ENCODE measurements at regions not wholly inside any gene's neighbourhood (a gene's known extent, or its start where the extent isn't known, plus 50 kb on each side); places are given as distances from the start of the nearest gene placed in this dataset.
A peak's percentile ranks its signal among the peaks of the same experiment; 100 is the strongest.
"Not testable (repeated sequence)": the region's sequence is repeated elsewhere in the genome, so short reads cannot be mapped to it uniquely, and the experiment has no call there.

- no peak for DNase-seq
Measured at GRCh38 chr16:35197656-35198055, 1738.2 kb downstream of the TP53TG3F start.

DNA sequence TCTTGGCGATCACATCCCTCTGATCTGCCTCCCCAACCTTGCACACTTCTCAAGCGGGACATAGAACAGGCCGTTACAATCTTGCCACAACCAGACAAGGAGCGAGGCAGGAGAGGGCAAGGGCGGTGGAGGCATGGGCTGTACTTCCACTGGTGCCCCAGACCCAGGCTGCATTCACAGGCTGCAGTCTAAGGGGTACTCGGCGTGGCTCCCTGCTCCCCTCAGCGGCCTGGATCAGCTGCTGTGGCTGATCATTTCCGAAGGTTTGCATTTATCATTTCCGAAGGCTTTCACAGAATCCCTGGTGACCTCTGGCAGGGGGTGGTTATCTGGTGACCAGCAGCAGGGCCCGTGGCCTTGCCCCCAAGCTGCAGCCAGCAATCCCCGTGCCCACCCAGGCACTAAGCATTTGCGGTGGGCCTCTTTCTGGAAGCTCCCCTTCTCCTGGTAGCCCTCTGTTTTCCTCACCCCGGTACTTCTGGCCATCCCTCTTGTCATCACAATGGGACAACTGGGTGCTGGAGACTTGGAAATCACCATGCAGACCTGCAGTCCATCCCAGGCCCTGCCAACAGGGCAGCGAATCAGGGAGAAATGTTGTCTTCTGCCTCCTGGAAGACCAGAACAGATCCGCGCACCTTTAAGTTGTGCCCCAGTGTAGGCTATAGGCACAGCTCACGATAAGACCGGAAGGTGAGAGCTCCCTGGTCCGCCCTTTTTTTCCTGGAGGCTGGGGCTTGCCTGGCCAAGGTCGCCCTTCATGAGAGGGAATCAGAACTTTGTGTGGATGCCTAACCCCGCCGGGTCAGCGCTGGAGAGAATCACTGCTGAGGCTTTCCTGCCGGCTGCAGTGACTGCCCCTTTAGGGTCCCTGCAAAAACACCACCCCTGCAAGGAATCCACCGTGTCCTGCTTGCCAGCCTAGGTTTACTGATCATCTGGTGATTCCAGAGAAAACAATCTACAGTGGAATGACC lies 1739.1 kb downstream of the TP53TG3F start:
- DNase-seq, result no peak

GRCh38 chr16:35200662-35201061 lies 1741.2 kb downstream of the TP53TG3F start:
- no peak for DNase-seq

- DNase-seq, result no peak
Measured at GRCh38 chr16:35201151-35201550, 1741.7 kb downstream of the TP53TG3F start.

DNA sequence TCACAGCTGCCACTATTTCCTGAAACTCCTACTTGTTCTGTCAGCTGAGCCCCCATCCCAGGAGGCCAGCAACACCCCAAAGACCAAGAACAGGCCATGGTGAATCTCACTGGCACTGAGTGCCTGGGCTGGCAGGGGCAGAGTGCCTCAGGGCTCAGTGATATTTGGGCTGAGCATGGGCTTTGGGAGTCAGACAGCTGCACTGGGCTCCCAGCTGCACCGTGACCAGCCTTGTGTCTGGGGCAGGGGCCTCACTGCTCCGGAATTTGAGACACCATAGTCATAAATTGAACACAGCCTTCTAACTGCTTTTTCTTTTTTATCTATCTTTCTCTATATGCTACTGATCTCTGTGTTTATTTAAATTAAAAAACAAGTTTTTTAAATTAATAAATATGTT lies 1744.2 kb downstream of the TP53TG3F start:
- no peak for DNase-seq

DNA sequence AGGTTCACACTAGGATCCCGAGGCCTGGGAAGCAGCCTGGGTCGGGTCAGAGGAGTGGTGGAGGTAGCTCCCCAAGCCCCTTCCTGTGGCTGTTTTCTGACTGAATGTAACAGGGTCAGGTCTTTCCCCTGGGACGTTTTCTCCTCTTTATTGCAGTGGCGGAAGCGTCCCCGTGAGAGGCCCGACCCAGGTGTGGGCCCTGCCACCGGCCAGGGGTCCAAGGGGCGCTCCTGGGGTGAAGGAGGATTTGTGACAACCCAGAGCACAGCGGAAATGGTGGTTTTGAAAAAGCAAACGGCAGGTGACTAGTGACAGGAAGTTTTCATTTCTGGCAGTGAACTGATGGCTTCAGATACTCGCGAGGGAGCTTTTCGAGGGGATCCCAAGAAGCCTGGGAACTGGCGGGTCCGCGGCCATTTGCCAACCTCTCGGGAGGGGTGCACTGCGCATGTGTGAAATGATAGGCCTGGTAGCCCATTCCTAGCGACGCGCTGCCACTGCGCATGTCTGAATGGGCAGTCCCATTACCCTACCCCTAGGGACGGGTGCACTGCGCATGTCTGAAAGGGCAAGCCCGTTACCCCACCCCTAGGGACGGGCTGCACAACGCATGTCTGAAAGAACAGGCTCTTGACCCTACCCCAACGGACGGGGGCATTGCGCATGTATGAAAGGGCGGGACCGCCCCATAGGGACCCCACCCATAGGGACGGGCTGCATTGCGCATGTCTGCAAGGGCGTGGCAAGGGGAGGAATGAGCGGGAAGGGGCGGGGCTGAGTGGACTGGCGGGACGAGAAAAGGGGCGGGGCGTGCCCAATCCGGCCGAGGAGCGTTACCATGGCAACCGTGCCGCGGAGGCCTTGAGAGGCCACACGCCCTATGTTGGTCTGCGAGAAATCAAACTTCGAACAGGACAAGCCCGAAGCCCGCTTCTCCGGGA lies 1747.9 kb downstream of the TP53TG3F start:
- DNase-seq, result peak in 1 of 2 experiments; percentile 1

GRCh38 chr16:35208001-35208935 lies 1748.9 kb downstream of the TP53TG3F start:
- no peak for DNase-seq

DNA sequence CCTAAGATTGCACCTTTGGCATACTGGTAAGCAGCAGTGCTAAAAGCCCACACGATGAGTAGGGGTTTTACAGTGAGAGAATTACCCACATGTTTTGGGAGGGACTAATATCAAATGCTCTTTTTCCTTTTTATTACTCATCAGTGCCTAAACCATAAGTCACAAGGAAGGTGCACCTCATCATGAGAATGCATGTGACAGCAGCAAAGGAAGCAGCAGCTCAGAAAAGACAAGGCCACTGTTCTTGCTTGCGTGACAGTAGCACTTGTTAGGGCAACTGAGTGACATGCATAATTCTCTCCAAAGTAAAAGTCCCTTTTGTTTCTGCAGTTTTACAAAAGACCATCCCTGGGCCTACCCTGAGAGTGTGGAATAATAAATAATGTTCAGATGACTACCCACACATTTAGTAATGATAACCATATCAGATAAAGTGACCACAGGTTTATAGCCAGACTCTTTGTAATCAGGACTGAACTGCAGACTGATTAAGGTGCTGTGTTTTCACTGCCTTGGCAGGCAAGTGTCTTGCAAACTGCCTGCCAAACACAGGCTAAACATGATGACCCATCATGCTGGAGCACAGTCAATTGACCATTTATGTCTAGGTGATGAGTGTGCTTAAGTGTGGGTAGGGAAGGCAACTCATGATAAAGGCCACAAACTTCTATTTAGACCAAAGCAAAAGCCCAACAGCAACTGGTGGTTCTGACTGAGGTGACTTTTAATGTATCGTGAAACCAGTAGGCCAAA lies 1751.4 kb downstream of the TP53TG3F start:
- DNase-seq, result no peak

DNA sequence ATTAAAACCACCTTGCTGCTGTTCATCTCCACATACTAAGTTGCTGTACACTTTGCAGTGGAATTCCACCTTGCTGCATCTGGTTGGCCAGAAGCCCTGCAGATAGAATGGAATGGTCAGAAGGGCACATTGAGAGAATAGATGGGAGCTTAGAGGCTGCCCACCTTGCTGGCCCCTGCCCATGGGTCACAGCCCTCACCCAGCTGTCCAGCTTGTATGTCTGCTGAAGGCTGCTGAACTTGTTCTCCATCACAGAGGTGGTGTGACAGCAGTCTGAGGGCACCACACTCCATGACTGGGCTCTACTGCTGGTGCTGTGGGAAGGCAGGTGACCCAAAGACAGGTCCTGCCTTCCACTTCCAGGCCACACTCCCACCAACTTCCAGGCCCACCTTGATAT lies 1755.4 kb downstream of the TP53TG3F start:
- DNase-seq, result no peak

DNA sequence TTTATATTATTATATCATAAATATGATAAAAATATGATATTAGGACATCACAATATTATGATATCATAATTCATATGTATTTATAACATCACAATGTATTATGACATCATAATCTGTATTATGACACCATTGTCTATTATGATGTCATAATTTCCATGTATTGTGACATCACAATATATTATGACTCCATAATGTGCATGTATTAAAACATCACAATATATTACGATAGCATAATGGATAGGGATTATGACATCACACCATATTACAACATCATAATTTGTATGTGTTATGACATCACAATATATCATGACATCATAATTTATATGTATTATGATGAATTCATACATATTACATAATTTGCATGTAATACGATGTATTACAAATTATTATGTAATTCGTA lies 1755.9 kb downstream of the TP53TG3F start:
- DNase-seq, result no peak

GRCh38 chr16:35216261-35216660 lies 1756.8 kb downstream of the TP53TG3F start:
- DNase-seq, result not testable (repeated sequence)

DNA sequence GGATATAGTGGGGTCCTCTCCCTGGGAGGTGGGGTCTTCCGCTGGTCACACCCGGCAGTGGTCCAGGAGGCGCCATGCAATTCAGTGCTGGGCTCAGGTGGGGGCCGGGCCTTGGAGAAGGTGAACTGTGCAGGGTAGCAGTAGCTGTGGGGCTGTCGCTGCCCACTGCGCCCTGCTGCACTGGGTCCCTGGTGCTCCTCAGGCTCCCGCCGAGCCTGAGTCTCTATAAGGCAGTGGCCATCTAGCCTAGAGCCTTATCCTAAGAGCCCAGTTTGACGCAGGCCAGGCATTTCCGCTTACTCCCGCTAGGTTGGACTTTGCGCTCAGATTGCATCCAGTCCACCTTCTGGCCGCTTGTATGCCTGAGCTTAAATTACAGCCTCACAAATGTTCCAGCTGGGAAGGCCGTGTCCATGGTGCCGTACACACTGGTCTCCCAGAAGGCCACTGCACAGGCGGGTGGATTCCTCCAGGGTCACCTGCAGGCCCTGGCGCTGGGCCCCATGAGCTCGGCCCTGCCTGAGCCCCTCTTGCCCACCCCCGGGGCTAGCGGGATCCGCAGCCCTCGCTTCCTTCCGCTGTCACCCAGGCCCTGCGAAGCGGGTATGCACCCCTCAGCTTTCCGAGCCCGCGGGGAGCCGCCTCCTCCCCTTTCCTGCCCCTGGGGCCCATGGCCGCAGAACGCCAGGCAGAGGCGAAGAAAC lies 1762.2 kb downstream of the TP53TG3F start:
- no peak for DNase-seq

GRCh38 chr16:35234679-35235078 lies 1775.3 kb downstream of the TP53TG3F start:
- no peak for DNase-seq

GRCh38 chr16:35239561-35239960 lies 1780.1 kb downstream of the TP53TG3F start:
- DNase-seq, result no peak

GRCh38 chr16:35249051-35249450 lies 1789.6 kb downstream of the TP53TG3F start:
- no peak for DNase-seq

- DNase-seq, result no peak
Measured at GRCh38 chr16:35252356-35252936, 1793.0 kb downstream of the TP53TG3F start.

GRCh38 chr16:35255186-35255803 lies 1795.9 kb downstream of the TP53TG3F start:
- DNase-seq, result no peak

- no peak for DNase-seq
Measured at GRCh38 chr16:35255816-35256215, 1796.4 kb downstream of the TP53TG3F start.

GRCh38 chr16:35258381-35258780 lies 1799.0 kb downstream of the TP53TG3F start:
- no peak for DNase-seq

- no peak for DNase-seq
Measured at GRCh38 chr16:35295856-35296255, 1836.4 kb downstream of the TP53TG3F start.
